Skeletal muscle satellite cell (primary cell): ENCODE measurements at regions not wholly inside any gene's neighbourhood (a gene's known extent, or its start where the extent isn't known, plus 50 kb on each side); places are given as distances from the start of the nearest gene placed in this dataset.

Experiments
- H3K27me3 ChIP-seq: 2 replicates; pipeline ENCODE4 v1.7.0; 2013; ENCODE audit warnings: low read length; ENCODE audit not compliant: control insufficient read depth, insufficient read depth
- H3K36me3 ChIP-seq: 2 replicates; pipeline ENCODE4 v1.7.0; 2013; ENCODE audit warnings: mild to moderate bottlenecking, control low read depth, low read length; ENCODE audit not compliant: insufficient read depth
- H3K4me1 ChIP-seq: 2 replicates; pipeline ENCODE4 v1.7.0; 2013; ENCODE audit warnings: low read length; ENCODE audit not compliant: control insufficient read depth, insufficient read depth
- H3K4me2 ChIP-seq: 2 replicates; pipeline ENCODE4 v1.7.0; 2013; ENCODE audit warnings: mild to moderate bottlenecking, low read length
- H3K4me3 ChIP-seq: 2 replicates; pipeline ENCODE4 v1.7.0; 2013; ENCODE audit warnings: low read length
- H3K9ac ChIP-seq: 2 replicates; pipeline ENCODE4 v1.7.0; 2013; ENCODE audit warnings: mild to moderate bottlenecking, low read depth, low read length, moderate library complexity
- H3K9me3 ChIP-seq: replicated peaks from 2 replicates; pipeline ENCODE4 v1.7.0; 2013; ENCODE audit warnings: mild to moderate bottlenecking, control low read depth, low read length

GRCh38 chr6:169852504-169853195, 101.2 kb downstream of the ERMARD start:
- Histone ChIP-seq H3K9me3 (peaks cover 8% of the 10 kb centered on the region), H3K36me3 (no peaks in the 10 kb centered on the region), H3K27me3 (no peaks in the 10 kb centered on the region), H3K9ac (no peak overlapping the region), H3K4me2 (no peak overlapping the region), H3K4me3 (no peak overlapping the region), H3K4me1 (no peaks in the 10 kb centered on the region)

DNA sequence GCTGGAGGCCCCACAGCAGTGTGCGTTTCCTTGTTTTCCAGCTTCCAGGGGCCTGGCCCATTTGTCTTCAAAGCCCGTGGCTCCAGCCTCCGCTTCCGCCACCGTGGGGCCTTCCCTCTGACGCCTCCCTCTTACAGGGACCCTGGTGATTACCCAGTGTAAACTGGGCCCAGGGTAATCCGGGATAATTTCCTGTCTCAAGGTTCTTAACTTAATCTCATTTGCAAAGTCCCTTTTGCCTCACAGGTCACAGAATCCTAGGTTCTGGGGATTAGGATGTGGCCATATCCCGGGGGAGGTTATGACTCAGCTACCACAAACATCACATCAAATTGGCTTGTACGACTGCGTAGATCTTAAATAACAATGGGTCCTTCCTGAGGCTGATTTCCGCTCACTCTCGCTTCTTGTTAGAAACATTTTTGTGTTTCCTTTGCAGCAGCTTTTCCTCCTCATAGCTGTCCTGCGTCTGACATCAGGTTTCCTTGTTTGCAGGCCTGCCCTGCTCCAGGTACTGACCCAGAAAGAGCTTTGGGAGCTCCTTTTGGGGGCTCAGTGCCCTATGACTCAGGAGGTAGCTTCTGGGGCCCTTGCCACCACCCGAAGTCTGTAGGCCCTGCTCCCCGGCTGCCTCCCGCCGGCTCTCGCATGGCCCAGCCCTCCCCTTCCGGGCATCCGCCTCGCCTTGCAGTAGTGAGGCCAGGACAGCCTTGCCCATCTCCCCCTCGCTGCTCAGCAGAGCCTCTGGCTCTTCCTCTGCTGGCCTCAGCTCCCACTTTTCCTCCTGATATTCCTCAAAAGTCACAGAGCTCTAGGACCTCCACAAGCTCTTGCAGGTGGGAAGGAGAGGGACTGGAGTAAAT, 100.5 kb downstream of the ERMARD start:
- H3K9ac ChIP-seq: no peak overlapping the region
- no peak overlapping the region for H3K4me2 ChIP-seq
- no peaks in the 10 kb centered on the region for H3K36me3 ChIP-seq
- no peaks in the 10 kb centered on the region for H3K4me1 ChIP-seq
- no peak overlapping the region for H3K4me3 ChIP-seq
- H3K9me3 ChIP-seq: peaks cover 8% of the 10 kb centered on the region
- H3K27me3 ChIP-seq: no peaks in the 10 kb centered on the region

DNA sequence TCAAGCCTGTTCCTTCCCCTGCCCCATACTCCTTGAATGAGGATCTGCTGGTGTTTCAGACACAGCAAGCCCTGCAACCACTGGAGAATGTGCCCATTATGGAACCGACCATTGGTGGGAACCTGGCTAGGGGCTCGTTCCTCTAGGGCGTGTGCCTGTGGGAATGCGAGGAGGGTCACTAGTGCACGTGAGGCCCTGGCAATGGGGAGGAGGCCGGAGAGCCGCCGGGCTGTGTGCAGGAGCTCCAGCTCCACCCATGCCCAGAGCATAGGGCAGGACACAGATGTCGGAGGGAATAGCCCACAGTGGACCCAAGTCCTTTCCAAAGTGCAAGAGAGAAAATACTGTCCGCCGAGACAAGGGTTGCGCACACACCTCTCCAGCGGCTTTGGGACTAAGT, 99.3 kb downstream of the ERMARD start:
- Histone ChIP-seq H3K4me3 (no peak overlapping the region), H3K9me3 (peaks cover 8% of the 10 kb centered on the region), H3K36me3 (no peaks in the 10 kb centered on the region), H3K4me2 (no peak overlapping the region), H3K27me3 (no peaks in the 10 kb centered on the region), H3K4me1 (no peaks in the 10 kb centered on the region), H3K9ac (no peak overlapping the region)

GRCh38 chr6:169850154-169850553, 98.7 kb downstream of the ERMARD start:
- H3K36me3 ChIP-seq: no peaks in the 10 kb centered on the region
- H3K4me2 ChIP-seq: no peak overlapping the region
- no peaks in the 10 kb centered on the region for H3K27me3 ChIP-seq
- no peaks in the 10 kb centered on the region for H3K4me1 ChIP-seq
- H3K9me3 ChIP-seq: peaks cover 8% of the 10 kb centered on the region
- H3K4me3 ChIP-seq: no peak overlapping the region
- H3K9ac ChIP-seq: no peak overlapping the region

DNA sequence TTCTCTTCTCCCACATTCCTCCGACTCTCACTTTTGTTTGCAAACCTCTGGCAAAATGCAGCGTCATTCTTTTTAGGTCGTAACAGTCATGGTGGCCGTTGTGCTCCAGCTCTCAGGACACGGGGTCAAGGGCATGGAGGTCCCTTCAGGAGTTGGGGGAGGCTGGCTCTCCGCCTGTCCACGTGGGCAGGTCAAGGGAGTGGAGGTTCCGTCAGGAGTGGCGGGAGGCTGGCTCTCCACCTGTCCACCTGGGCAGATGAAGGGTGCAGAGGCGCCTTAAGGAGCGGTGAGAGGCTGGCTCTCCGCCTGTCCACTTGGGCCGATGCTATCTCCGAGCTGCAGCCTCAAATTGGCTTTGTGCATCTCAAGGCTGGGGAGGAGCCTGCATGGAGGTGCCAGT, 98.0 kb downstream of the ERMARD start:
- no peaks in the 10 kb centered on the region for H3K4me1 ChIP-seq
- H3K9ac ChIP-seq: no peak overlapping the region
- H3K4me3 ChIP-seq: no peak overlapping the region
- no peaks in the 10 kb centered on the region for H3K36me3 ChIP-seq
- H3K27me3 ChIP-seq: no peaks in the 10 kb centered on the region
- H3K4me2 ChIP-seq: no peak overlapping the region
- peaks cover 6% of the 10 kb centered on the region for H3K9me3 ChIP-seq

DNA sequence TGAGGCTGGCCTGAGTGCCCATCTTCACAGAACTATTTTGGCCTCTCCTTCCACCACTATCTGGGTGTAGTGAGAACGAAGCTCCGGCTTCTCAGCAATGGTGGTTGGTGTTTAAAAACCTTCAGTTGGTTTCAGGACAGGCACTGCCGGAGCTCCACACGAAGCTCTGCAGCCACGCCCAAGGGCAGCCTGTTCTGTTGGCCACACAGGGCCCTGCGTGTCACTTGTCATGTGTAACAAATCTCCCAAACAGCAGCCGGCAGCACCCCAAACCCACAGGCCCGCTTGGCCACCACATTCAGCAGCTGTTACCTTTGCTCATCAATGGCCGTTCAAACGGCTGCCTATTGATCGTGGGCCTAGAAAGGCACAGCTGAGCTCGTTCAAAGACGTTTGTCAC, 97.5 kb downstream of the ERMARD start:
- Histone ChIP-seq H3K4me1 (no peaks in the 10 kb centered on the region), H3K9me3 (peaks cover 5% of the 10 kb centered on the region), H3K36me3 (no peaks in the 10 kb centered on the region), H3K4me2 (no peak overlapping the region), H3K9ac (no peak overlapping the region), H3K27me3 (no peaks in the 10 kb centered on the region), H3K4me3 (no peak overlapping the region)

DNA sequence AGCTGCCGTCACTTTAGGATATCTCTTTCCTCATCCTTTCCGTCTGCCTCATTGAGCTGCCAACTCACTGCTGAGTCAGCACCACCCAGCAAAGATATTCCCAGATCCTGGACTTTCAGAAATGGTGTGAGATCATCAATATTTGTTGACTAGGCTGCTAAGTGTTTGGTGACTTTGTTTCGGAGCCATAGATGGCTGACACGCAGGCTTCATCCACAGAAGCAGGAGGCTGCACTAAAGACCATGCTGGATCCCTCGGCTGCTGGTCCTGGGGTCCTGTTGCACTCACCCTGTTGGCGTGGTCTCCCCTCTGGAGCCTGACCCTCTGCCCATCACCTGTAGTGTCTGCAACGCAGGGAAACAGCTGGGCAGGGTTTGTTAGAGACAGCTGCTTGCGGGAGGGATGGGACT, 96.5 kb downstream of the ERMARD start:
- H3K9ac ChIP-seq: no peak overlapping the region
- H3K4me3 ChIP-seq: no peak overlapping the region
- H3K4me2 ChIP-seq: no peak overlapping the region
- no peaks in the 10 kb centered on the region for H3K36me3 ChIP-seq
- H3K4me1 ChIP-seq: no peaks in the 10 kb centered on the region
- no peaks in the 10 kb centered on the region for H3K27me3 ChIP-seq
- peaks cover 5% of the 10 kb centered on the region for H3K9me3 ChIP-seq

DNA sequence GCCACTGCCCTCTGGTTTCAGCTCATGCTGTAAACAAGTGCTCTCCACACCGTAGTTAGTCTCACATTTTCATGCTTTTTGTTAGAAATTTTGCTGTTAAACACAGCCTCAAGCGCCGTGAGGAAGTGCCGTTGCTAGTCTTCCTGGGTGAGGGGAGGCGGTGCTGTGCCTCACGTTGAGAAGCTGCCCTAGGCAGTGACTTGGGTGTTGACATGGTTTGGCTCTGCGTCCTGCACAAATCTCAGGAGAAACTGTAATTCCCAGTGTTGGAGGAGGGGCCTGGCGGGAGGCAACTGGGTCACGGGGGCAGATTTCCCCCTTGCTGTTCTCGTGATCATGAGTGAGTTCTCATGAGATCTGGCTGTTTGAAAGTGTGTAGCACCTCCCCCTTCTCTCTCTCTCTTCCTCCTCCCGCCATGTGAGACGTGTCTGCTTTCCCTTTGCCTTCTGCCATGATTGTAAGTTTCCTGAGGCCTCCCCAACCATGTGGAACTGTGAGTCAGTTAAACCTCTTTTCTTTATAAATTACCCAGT, 95.8 kb downstream of the ERMARD start:
- Histone ChIP-seq H3K9ac (no peak overlapping the region), H3K36me3 (no peaks in the 10 kb centered on the region), H3K4me2 (no peak overlapping the region), H3K9me3 (peaks cover 5% of the 10 kb centered on the region), H3K27me3 (no peaks in the 10 kb centered on the region), H3K4me3 (no peak overlapping the region), H3K4me1 (no peaks in the 10 kb centered on the region)

GRCh38 chr6:169846286-169847056, 95.0 kb downstream of the ERMARD start:
- Histone ChIP-seq H3K36me3 (no peaks in the 10 kb centered on the region), H3K9me3 (peaks cover 5% of the 10 kb centered on the region), H3K4me3 (no peak overlapping the region), H3K4me2 (no peak overlapping the region), H3K4me1 (no peaks in the 10 kb centered on the region), H3K9ac (no peak overlapping the region), H3K27me3 (no peaks in the 10 kb centered on the region)

DNA sequence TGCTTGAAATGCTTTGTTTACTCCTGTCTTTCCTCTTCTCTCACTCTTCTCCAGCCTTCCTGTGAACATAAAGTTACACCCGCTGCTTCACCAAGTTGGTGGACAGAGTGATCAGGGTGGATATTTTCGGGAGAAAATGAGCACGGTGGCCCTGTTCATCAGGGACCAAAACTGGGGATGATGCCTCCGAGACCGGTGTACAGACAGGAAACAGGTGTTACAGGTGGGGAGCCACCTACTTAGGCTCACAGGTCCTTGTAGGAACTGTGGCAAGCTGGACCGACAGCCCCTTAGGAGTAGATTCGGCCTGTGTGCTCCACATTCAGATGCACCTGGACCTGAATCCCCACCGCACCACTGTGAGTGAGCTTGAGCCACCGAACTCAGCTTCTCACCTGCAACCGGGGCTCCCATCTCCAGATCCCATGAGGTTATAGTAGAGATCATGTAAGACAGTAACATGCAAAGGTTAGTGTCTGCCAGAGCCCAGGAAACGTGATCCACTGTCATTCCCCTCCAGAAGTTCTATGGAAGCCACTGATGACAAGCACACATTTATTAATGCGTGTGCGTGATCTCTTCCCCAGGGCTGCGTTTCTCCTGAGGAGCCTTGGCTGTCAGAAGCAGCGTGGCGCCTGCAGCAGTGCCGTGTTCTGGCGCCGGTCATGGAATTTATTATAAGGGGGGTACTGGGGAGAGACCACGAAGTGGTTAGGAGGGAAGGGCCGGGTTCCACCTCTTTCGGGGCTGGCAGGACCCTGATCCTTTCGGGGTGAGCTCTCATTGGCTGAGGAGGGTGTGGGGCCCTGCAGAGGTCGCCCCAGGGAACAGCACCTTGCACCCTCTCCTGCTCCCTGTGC, 94.2 kb downstream of the ERMARD start:
- H3K9me3 ChIP-seq: peaks cover under 1% of the 10 kb centered on the region
- H3K4me2 ChIP-seq: no peak overlapping the region
- H3K36me3 ChIP-seq: no peaks in the 10 kb centered on the region
- no peak overlapping the region for H3K9ac ChIP-seq
- no peaks in the 10 kb centered on the region for H3K4me1 ChIP-seq
- no peak overlapping the region for H3K4me3 ChIP-seq
- no peaks in the 10 kb centered on the region for H3K27me3 ChIP-seq
